Ovary (tissue), 3 donors: ENCODE measurements at regions not wholly inside any gene's neighbourhood (a gene's known extent, or its start where the extent isn't known, plus 50 kb on each side); places are given as distances from the start of the nearest gene placed in this dataset.

Source experiments
- EP300 ChIP-seq: sonication (generic); formaldehyde crosslinking; IDR thresholded peaks from one replicate; pipeline ENCODE4 v1.6.1; 2017; ENCODE audit warnings: antibody characterized with exemption
- TF ChIP-seq, protein P1 (sequence below), 3 donors: fragments of 450-650 bp in 2 of 3; fragments of 200-600 bp in 1 of 3; IDR thresholded peaks; one replicate each; pipeline versions ENCODE4 v1.5.1 to v1.8.0; 2016 to 2022; ENCODE audit warnings: antibody characterized with exemption in 3 of 3, mild to moderate bottlenecking in 1 of 3
- donor health status: DM: no; HTN: no; CAD: no.

DNA sequence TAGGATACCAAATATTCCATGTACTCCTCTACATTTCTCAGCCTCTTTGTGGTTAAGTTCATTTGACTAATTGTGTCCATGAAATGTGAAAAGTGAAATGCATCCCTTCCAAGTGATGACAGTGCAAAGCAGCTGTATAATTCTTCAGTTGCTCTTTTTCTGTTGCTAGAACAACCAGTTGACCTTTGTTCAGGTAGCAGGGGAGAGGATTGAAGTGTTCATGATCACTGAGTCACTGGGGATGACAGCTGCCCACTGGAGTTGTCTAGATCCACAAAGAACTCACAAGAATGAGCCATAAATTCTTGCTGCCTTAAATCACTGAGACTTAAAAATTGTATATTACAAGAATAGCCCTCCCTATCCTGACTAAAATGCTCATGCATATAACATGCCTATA, 254.6 kb downstream of the EPHA7 start:
- TF ChIP-seq, protein P1, sequence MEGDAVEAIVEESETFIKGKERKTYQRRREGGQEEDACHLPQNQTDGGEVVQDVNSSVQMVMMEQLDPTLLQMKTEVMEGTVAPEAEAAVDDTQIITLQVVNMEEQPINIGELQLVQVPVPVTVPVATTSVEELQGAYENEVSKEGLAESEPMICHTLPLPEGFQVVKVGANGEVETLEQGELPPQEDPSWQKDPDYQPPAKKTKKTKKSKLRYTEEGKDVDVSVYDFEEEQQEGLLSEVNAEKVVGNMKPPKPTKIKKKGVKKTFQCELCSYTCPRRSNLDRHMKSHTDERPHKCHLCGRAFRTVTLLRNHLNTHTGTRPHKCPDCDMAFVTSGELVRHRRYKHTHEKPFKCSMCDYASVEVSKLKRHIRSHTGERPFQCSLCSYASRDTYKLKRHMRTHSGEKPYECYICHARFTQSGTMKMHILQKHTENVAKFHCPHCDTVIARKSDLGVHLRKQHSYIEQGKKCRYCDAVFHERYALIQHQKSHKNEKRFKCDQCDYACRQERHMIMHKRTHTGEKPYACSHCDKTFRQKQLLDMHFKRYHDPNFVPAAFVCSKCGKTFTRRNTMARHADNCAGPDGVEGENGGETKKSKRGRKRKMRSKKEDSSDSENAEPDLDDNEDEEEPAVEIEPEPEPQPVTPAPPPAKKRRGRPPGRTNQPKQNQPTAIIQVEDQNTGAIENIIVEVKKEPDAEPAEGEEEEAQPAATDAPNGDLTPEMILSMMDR (IDR thresholded peaks at IDR 0.05), result no peak
- no peak for TF ChIP-seq EP300
